Lower leg skin (tissue), 4 donors: ENCODE measurements at regions not wholly inside any gene's neighbourhood (a gene's known extent, or its start where the extent isn't known, plus 50 kb on each side); places are given as distances from the start of the nearest gene placed in this dataset.

ENCODE experiments used
- DNase-seq, 2 donors: peaks; one replicate each; pipeline ENCODE4 v3.0.0-alpha.2; 2019; ENCODE audit warnings: low spot score in 2 of 2
- H3K4me3 ChIP-seq: fragments of 200-600 bp; sonication (generic); 2 replicates; pipeline ENCODE4 v1.5.1; 2017; ENCODE audit warnings: mild to moderate bottlenecking, low read depth; ENCODE audit not compliant: poor library complexity, severe bottlenecking
- CTCF ChIP-seq, 3 donors: fragments of 450-650 bp; IDR thresholded peaks; one replicate each; pipeline ENCODE4 v1.5.1; 2016; ENCODE audit warnings: antibody characterized with exemption in 3 of 3, mild to moderate bottlenecking in 3 of 3, moderate library complexity in 2 of 3
- POLR2A ChIP-seq, 2 donors: fragments of 450-650 bp; IDR thresholded peaks; one replicate each; pipeline ENCODE4 v1.6.1; 2016 to 2017; ENCODE audit warnings: antibody characterized with exemption in 2 of 2, mild to moderate bottlenecking in 1 of 2, moderate library complexity in 1 of 2
- WGBS, 2 donors: methylation state at CpG; one replicate each; pipeline ENCODE4 v1.1.5; 2018; 5-methylcytosine and 5-hydroxymethylcytosine counted together
- intact Hi-C: fragments of 100-400 bp; cut with DNase I; formaldehyde crosslinking; loops from one replicate; pipeline ENCODE4 v1.15.0; 2023; ENCODE audit warnings: low total_unique reads

DNA sequence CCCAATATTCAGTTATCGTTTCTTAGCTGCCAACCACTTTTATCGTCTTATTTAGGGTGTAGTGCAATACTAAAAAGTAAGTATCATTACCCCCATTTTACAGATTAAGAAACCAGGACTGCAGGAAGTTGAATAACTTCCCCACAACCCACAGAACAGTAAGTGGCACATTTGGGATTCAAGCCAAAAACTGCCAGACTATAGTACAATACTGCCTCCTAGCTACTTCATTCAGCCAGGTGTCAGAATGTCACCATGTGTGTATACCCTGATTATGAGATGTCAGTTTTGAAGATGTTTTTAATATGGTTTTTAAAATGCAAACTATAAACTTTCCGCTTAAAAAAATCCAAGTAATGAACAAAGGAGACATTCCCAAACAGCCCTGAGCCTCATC lies 74.2 kb upstream of the PROK2 start:
- no peak for DNase-seq
- intact Hi-C loops: no loop called here
- 84% methylated on average over 3 of the region's 3 CpGs for WGBS, 2 donors
- no peak for TF ChIP-seq POLR2A (IDR thresholded peaks at IDR 0.05)
- no peak overlapping the region for H3K4me3 ChIP-seq

- no peak for DNase-seq
Measured at GRCh38 chr3:71858503-71859122, 73.7 kb upstream of the PROK2 start.

GRCh38 chr3:71857956-71858355 lies 73.0 kb upstream of the PROK2 start:
- WGBS, 2 donors: 37 to 41% methylated on average over 3 of the region's 3 CpGs
- H3K4me3 ChIP-seq: no peak overlapping the region
- DNase-seq: peak; percentile 10 to 26
- TF ChIP-seq POLR2A (IDR thresholded peaks at IDR 0.05) (no peak), CTCF (IDR thresholded peaks at IDR 0.05) (no peak)
- intact Hi-C loops: no loop called here

More at GRCh38 chr3:71858503-71859122, 73.7 kb upstream of the PROK2 start:
- TF ChIP-seq POLR2A (IDR thresholded peaks at IDR 0.05) (no peak), CTCF (IDR thresholded peaks at IDR 0.05) (no peak)
- H3K4me3 ChIP-seq: no peak overlapping the region
- WGBS, 2 donors: 75 to 78% methylated on average over 11 of the region's 11 CpGs
- intact Hi-C loops: no loop called here

- DNase-seq: peak in 1 of 2 donors; percentile 58
- 89 to 90% methylated on average over 4 of the region's 4 CpGs for WGBS, 2 donors
- TF ChIP-seq CTCF (IDR thresholded peaks at IDR 0.05): no peak
- no peak for TF ChIP-seq POLR2A (IDR thresholded peaks at IDR 0.05)
- H3K4me3 ChIP-seq: no peak overlapping the region
- intact Hi-C loops: no loop called here
Measured at GRCh38 chr3:71854706-71855105, 69.8 kb upstream of the PROK2 start.

GRCh38 chr3:71854096-71854495 lies 69.1 kb upstream of the PROK2 start:
- 70 to 71% methylated on average over 5 of the region's 5 CpGs for WGBS, 2 donors
- H3K4me3 ChIP-seq: no peak overlapping the region
- intact Hi-C loops: no loop called here
- no peak for TF ChIP-seq CTCF (IDR thresholded peaks at IDR 0.05)
- no peak for TF ChIP-seq POLR2A (IDR thresholded peaks at IDR 0.05)
- DNase-seq: peak in 1 of 2 donors; percentile 70

GRCh38 chr3:71851878-71852277 lies 66.9 kb upstream of the PROK2 start:
- no peak for DNase-seq
- 83 to 86% methylated on average over 3 of the region's 3 CpGs for WGBS, 2 donors
- TF ChIP-seq POLR2A (IDR thresholded peaks at IDR 0.05) (no peak), CTCF (IDR thresholded peaks at IDR 0.05) (no peak)
- intact Hi-C loops: no loop called here
- H3K4me3 ChIP-seq: no peak overlapping the region
